GM23248 (cell line): ENCODE measurements at regions not wholly inside any gene's neighbourhood (a gene's known extent, or its start where the extent isn't known, plus 50 kb on each side); places are given as distances from the start of the nearest gene placed in this dataset.

Experiments used
- DNase-seq: peaks from one replicate; pipeline ENCODE4 v3.0.0-alpha.2; 2015
- H2AFZ ChIP-seq: fragments of 200-600 bp; sonication (generic); 2 replicates; pipeline ENCODE4 v1.6.1; 2016; ENCODE audit warnings: antibody characterized with exemption
- H3F3A ChIP-seq: fragments of 200-600 bp; sonication (generic); 2 replicates; pipeline ENCODE4 v1.6.1; 2016; ENCODE audit warnings: mild to moderate bottlenecking, antibody characterized with exemption, mixed run types; ENCODE audit not compliant: insufficient read depth
- H3K27ac ChIP-seq: fragments of 200-600 bp; sonication (generic); 2 replicates; pipeline ENCODE4 v1.5.1; 2016; ENCODE audit warnings: mild to moderate bottlenecking
- H3K27me3 ChIP-seq: fragments of 200-600 bp; sonication (generic); replicated peaks from 2 replicates; pipeline ENCODE4 v1.6.1; 2016; ENCODE audit warnings: mild to moderate bottlenecking; ENCODE audit not compliant: insufficient read depth
- H3K36me3 ChIP-seq: fragments of 200-600 bp; sonication (generic); 2 replicates; pipeline ENCODE4 v1.6.1; 2016; ENCODE audit warnings: low read depth, mild to moderate bottlenecking
- H3K4me1 ChIP-seq: fragments of 200-600 bp; sonication (generic); 2 replicates; pipeline ENCODE4 v1.6.1; 2016; ENCODE audit warnings: mild to moderate bottlenecking; ENCODE audit not compliant: insufficient read depth
- H3K4me2 ChIP-seq: fragments of 200-600 bp; sonication (generic); one replicate; pipeline ENCODE4 v1.6.1; 2016; ENCODE audit warnings: mild to moderate bottlenecking; ENCODE audit not compliant: unreplicated experiment
- H3K4me3 ChIP-seq: fragments of 200-600 bp; sonication (generic); 2 replicates; pipeline ENCODE4 v1.5.1; 2016; ENCODE audit warnings: mild to moderate bottlenecking
- H3K79me2 ChIP-seq: fragments of 200-600 bp; sonication (generic); 2 replicates; pipeline ENCODE4 v1.6.1; 2016; ENCODE audit warnings: mild to moderate bottlenecking; ENCODE audit not compliant: insufficient read depth
- H3K9ac ChIP-seq: fragments of 200-600 bp; sonication (generic); 2 replicates; pipeline ENCODE4 v1.6.1; 2016; ENCODE audit warnings: mild to moderate bottlenecking
- H3K9me2 ChIP-seq: fragments of 200-600 bp; sonication (generic); 2 replicates; pipeline ENCODE4 v1.6.1; 2016; ENCODE audit warnings: mixed run types, mild to moderate bottlenecking, moderate library complexity; ENCODE audit not compliant: insufficient read depth
- H3K9me3 ChIP-seq: fragments of 200-600 bp; sonication (generic); one replicate; pipeline ENCODE4 v1.6.1; 2017; ENCODE audit warnings: low read depth
- H4K20me1 ChIP-seq: fragments of 200-600 bp; sonication (generic); 2 replicates; pipeline ENCODE4 v1.6.0; 2016; ENCODE audit not compliant: insufficient read depth
- EZH2 ChIP-seq: fragments of 200-600 bp; sonication (generic); IDR thresholded peaks from 2 replicates; pipeline ENCODE4 v1.6.1; 2018; ENCODE audit warnings: antibody characterized with exemption, mild to moderate bottlenecking; ENCODE audit not compliant: insufficient read depth, poor library complexity, severe bottlenecking
- EZH2phosphoT487 ChIP-seq: fragments of 200-600 bp; sonication (generic); IDR thresholded peaks from 2 replicates; pipeline ENCODE4 v1.6.1; 2018; ENCODE audit warnings: antibody characterized with exemption, moderate library complexity, mild to moderate bottlenecking, low read depth; ENCODE audit not compliant: insufficient read depth
- WGBS, 2 experiments: methylation state at CpG; one replicate each; pipeline ENCODE4 v1.1.6; 2015 to 2017; ENCODE audit warnings: low lambda C conversion rate in 2 of 2, low coverage in 1 of 2; ENCODE audit errors: missing lambda C conversion rate in 2 of 2; 5-methylcytosine and 5-hydroxymethylcytosine counted together
- in situ Hi-C: fragments of 300-500 bp; cut with MboI; formaldehyde crosslinking; loops from 2 replicates; pipeline ENCODE4 v1.15.0; 2020

- peak overlapping the region; percentile 69 for H2AFZ ChIP-seq
- H3K36me3 ChIP-seq, result no peaks in the 10 kb centered on the region
- H3K9me2 ChIP-seq, result no peaks in the 10 kb centered on the region
- TF ChIP-seq EZH2phosphoT487, result no peak
- H3K4me1 ChIP-seq, result peaks cover 21% of the 10 kb centered on the region
- peak overlapping the region; percentile 89 for H3K4me2 ChIP-seq
- peak overlapping the region; percentile 59 for H3K9ac ChIP-seq
- H3K27me3 ChIP-seq, result peaks cover 16% of the 10 kb centered on the region
- no peaks in the 10 kb centered on the region for H4K20me1 ChIP-seq
- DNase-seq, result peak; percentile 60
- H3K27ac ChIP-seq, result no peak overlapping the region
- H3F3A ChIP-seq, result peaks cover 12% of the 10 kb centered on the region
- WGBS, 2 experiments, result 1 to 2% methylated on average over 32 to 44 of the region's 44 CpGs
- in situ Hi-C loops, result no loop called here
- no peaks in the 10 kb centered on the region for H3K79me2 ChIP-seq
- H3K4me3 ChIP-seq, result peak overlapping the region; percentile 66
- H3K9me3 ChIP-seq, result no peaks in the 10 kb centered on the region
These were observed 74.5 kb upstream of the LEP start for GRCh38 chr7:128166603-128167041.

GRCh38 chr7:128167042-128167701 lies 73.9 kb upstream of the LEP start:
- Histone ChIP-seq H3K4me2 (peak overlapping the region; percentile 89), H3K36me3 (no peaks in the 10 kb centered on the region), H3K27me3 (peaks cover 16% of the 10 kb centered on the region), H3K4me1 (peaks cover 21% of the 10 kb centered on the region), H3K9ac (peak overlapping the region; percentile 59), H4K20me1 (no peaks in the 10 kb centered on the region), H3F3A (peaks cover 12% of the 10 kb centered on the region), H3K27ac (no peak overlapping the region), H2AFZ (peak overlapping the region; percentile 69), H3K4me3 (peak overlapping the region; percentile 66), H3K9me2 (no peaks in the 10 kb centered on the region), H3K79me2 (no peaks in the 10 kb centered on the region), H3K9me3 (no peaks in the 10 kb centered on the region)
- DNase-seq, result peak; percentile 82
- 1 to 2% methylated on average over 42 to 59 of the region's 59 CpGs for whole genome bisulfite sequencing, 2 experiments
- TF ChIP-seq EZH2phosphoT487 (no peak), EZH2 (no peak)
- in situ Hi-C loops, result no loop called here

- Histone ChIP-seq H3K36me3 (no peaks in the 10 kb centered on the region), H3K4me3 (peak overlapping the region; percentile 66), H3F3A (peaks cover 12% of the 10 kb centered on the region), H4K20me1 (no peaks in the 10 kb centered on the region), H3K9me2 (no peaks in the 10 kb centered on the region), H3K9ac (peak overlapping the region; percentile 39), H3K9me3 (no peaks in the 10 kb centered on the region), H2AFZ (no peak overlapping the region), H3K27ac (no peak overlapping the region), H3K79me2 (no peaks in the 10 kb centered on the region), H3K4me2 (peak overlapping the region; percentile 16), H3K4me1 (peaks cover 21% of the 10 kb centered on the region), H3K27me3 (peaks cover 16% of the 10 kb centered on the region)
- in situ Hi-C loops, result no loop called here
- WGBS, 2 experiments, result 6 to 7% methylated on average over 44 to 58 of the region's 59 CpGs
- no peak for TF ChIP-seq EZH2
- no peak for TF ChIP-seq EZH2phosphoT487
- DNase-seq, result no peak
These were observed 73.0 kb upstream of the LEP start for GRCh38 chr7:128167791-128168666.

- Histone ChIP-seq H4K20me1 (no peaks in the 10 kb centered on the region), H3K36me3 (no peaks in the 10 kb centered on the region), H3K79me2 (no peaks in the 10 kb centered on the region), H3K27ac (no peak overlapping the region), H3K4me1 (peaks cover 20% of the 10 kb centered on the region), H3F3A (peaks cover 12% of the 10 kb centered on the region), H3K27me3 (peaks cover 22% of the 10 kb centered on the region), H3K4me2 (no peak overlapping the region), H3K9me3 (no peaks in the 10 kb centered on the region), H3K9me2 (no peaks in the 10 kb centered on the region), H3K4me3 (no peak overlapping the region), H3K9ac (no peak overlapping the region), H2AFZ (no peak overlapping the region)
- 7 to 13% methylated on average over 13 to 16 of the region's 16 CpGs for WGBS, 2 experiments
- TF ChIP-seq EZH2, result no peak
- TF ChIP-seq EZH2phosphoT487, result no peak
- in situ Hi-C loops, result no loop called here
- DNase-seq, result peak; percentile 46
These were observed 72.3 kb upstream of the LEP start for GRCh38 chr7:128168667-128169210.
